Kidney (tissue), 13 donors: ENCODE measurements at regions not wholly inside any gene's neighbourhood (a gene's known extent, or its start where the extent isn't known, plus 50 kb on each side); places are given as distances from the start of the nearest gene placed in this dataset.

Experiments used
- DNase-seq, 5 donors: peaks; one replicate each; pipeline ENCODE4 v3.0.0-alpha.2; 2013 to 2020
- FAIRE-seq: peaks from 2 replicates; lab custom pipeline; 2012; peaks lifted over from hg19 to GRCh38; lab: Jason Lieb, UNC
- H3K27ac ChIP-seq, 2 donors: one replicate each; pipeline ENCODE4 v1.7.0; 2013; ENCODE audit warnings: low read depth in 2 of 2, low read length in 2 of 2, inconsistent platforms in 1 of 2
- H3K27me3 ChIP-seq: one replicate; pipeline ENCODE4 v1.7.1; 2013; ENCODE audit warnings: low read length, inconsistent platforms; ENCODE audit not compliant: control insufficient read depth, insufficient read depth
- H3K36me3 ChIP-seq, 3 donors: one replicate each; pipeline versions ENCODE4 v1.7.0 to v1.7.1; 2013; ENCODE audit warnings: low read length in 3 of 3, control low read depth in 1 of 3, inconsistent platforms in 1 of 3; ENCODE audit not compliant: insufficient read depth in 3 of 3, control insufficient read depth in 2 of 3
- H3K4me1 ChIP-seq, 3 donors: one replicate each; pipeline versions ENCODE4 v1.7.0 to v1.7.1; 2013; ENCODE audit warnings: low read length in 3 of 3, inconsistent platforms in 1 of 3, low read depth in 1 of 3; ENCODE audit not compliant: control insufficient read depth in 2 of 3, insufficient read depth in 2 of 3
- H3K4me3 ChIP-seq, 3 donors: one replicate each; pipeline versions ENCODE4 v1.7.0 to v1.8.1; 2013; ENCODE audit warnings: low read length in 3 of 3, control low read depth in 1 of 3, inconsistent platforms in 1 of 3
- H3K9ac ChIP-seq, 3 donors: one replicate each; pipeline versions ENCODE4 v1.7.0 to v1.7.1; 2013; ENCODE audit warnings: low read length in 3 of 3, control low read depth in 1 of 3, inconsistent platforms in 1 of 3
- H3K9me3 ChIP-seq, 3 donors: one replicate each; pipeline versions ENCODE4 v1.7.0 to v1.7.1; 2013; ENCODE audit warnings: low read length in 3 of 3, control low read depth in 1 of 3, inconsistent platforms in 1 of 3; ENCODE audit not compliant: control insufficient read depth in 2 of 3, insufficient read depth in 1 of 3
- intact Hi-C: fragments of 100-400 bp; cut with DNase I; formaldehyde crosslinking; loops from one replicate; pipeline ENCODE4 v1.11.1; 2022
- TF ChIP-seq, protein P1 (sequence below): IDR thresholded peaks from 3 replicates; pipeline ENCODE4 v1.5.1; 2012; ENCODE audit warnings: mild to moderate bottlenecking, moderate library complexity, borderline replicate concordance; ENCODE audit not compliant: insufficient read depth; ENCODE audit errors: extremely low read depth
- donor health status: control.
- donor health status: control.
- donor health status: control.
- donor health status: control.
- donor health status: control.
- donor health status: DM: yes; HTN: yes; CAD: no.
- donor health status: Normal renal cell carcinoma (clear cell type).

DNA sequence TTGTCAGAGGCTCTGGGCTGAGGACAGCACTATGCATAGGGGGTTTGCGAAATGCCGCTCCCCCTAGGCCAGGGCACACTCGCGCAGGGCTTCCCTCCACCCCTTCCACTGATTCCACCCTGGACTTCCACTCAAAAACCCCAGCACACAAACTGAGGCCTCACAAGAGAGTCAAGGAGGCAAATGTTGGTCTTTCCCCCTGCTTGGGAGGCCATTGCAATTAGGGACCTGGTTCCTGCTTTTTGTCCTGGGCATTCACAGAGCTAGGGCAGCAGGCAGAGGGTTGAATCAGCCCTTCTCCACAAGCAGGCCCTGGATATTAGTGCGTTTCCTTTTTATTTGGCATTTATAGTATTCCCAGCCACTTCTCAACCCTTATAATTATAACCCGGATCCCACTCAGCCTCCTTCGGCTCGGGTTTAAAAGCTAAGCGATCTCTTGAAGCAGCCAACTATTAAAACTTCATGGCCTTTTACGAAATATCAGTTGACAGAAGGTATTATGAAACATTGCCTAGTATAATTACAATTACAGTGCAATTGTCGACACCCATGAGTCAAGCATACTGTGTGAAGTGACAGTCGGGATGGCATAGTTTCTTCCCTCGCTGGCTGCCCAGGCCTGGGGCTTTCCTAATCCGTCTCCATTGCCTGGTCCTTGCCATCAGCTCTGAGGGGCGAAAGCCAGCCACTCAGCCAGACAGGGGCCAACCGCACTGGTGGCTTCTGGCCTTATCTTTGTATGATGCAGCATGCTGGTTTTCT, 285.5 kb upstream of the MAP3K1 start:
- peaks cover 0 to 8% (median 0%) of the 10 kb centered on the region in 3 donors for H3K4me1 ChIP-seq
- H3K4me3 ChIP-seq = no peak overlapping the region
- no peak overlapping the region for H3K27ac ChIP-seq
- no peaks in the 10 kb centered on the region for H3K27me3 ChIP-seq
- H3K9me3 ChIP-seq = no peaks in the 10 kb centered on the region
- H3K9ac ChIP-seq = no peak overlapping the region
- DNase-seq (no peak), FAIRE-seq (no peak)
- TF ChIP-seq, protein P1, sequence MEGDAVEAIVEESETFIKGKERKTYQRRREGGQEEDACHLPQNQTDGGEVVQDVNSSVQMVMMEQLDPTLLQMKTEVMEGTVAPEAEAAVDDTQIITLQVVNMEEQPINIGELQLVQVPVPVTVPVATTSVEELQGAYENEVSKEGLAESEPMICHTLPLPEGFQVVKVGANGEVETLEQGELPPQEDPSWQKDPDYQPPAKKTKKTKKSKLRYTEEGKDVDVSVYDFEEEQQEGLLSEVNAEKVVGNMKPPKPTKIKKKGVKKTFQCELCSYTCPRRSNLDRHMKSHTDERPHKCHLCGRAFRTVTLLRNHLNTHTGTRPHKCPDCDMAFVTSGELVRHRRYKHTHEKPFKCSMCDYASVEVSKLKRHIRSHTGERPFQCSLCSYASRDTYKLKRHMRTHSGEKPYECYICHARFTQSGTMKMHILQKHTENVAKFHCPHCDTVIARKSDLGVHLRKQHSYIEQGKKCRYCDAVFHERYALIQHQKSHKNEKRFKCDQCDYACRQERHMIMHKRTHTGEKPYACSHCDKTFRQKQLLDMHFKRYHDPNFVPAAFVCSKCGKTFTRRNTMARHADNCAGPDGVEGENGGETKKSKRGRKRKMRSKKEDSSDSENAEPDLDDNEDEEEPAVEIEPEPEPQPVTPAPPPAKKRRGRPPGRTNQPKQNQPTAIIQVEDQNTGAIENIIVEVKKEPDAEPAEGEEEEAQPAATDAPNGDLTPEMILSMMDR = no peak
- no peaks in the 10 kb centered on the region for H3K36me3 ChIP-seq
- intact Hi-C loops = no loop called here

DNA sequence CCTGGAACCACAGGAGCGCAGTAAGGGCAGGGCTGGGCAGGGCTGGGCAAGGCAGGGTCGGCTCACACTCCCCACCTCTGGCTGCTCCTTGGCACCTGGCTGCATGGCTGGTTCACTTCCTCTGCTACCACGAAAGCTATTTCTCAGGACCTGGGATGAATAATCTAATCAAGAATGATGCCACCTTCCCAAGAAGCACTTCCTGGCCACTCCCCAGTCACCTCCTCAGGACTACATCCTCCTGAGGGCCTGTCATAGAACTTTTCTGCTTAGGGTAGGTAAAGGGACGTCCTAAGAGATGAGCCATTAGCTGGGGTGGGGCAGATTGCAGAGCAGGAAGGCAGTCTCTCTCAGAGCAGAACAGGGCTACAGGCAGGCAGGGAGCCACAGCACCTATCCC, 288.2 kb upstream of the MAP3K1 start:
- Histone ChIP-seq H3K4me3 (no peak overlapping the region), H3K4me1 (peaks cover 4 to 11% (median 9%) of the 10 kb centered on the region in 3 donors), H3K9me3 (no peaks in the 10 kb centered on the region), H3K36me3 (no peaks in the 10 kb centered on the region), H3K27ac (no peak overlapping the region), H3K9ac (no peak overlapping the region), H3K27me3 (no peaks in the 10 kb centered on the region)
- TF ChIP-seq, protein P1 = no peak
- intact Hi-C loops = no loop called here
- FAIRE-seq = no peak
- peak in 1 of 5 donors; percentile 78 for DNase-seq

DNA sequence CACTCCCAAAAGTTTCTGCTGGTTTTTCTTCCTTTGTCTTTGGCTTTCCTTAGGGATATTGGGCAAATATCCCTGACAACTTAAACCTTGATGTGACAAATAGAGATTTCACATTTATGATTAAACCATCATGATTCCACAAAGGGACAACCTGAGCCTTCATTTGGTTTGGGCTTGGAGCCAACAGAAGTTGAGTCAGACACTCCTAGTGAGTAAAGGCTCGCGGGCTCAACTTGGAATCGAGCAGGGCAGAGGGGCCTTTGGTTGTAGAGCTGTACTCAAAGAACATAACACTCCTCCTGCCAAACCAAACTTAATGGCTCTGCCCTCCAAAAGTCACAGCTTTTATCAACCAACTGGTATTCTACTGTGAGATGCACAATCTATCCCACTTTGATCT, 290.2 kb upstream of the MAP3K1 start:
- Histone ChIP-seq H3K9me3 (no peaks in the 10 kb centered on the region), H3K4me3 (no peak overlapping the region), H3K27me3 (no peaks in the 10 kb centered on the region), H3K27ac (no peak overlapping the region), H3K4me1 (peaks cover 4 to 13% (median 10%) of the 10 kb centered on the region in 3 donors), H3K36me3 (no peaks in the 10 kb centered on the region), H3K9ac (no peak overlapping the region)
- intact Hi-C loops = no loop called here
- TF ChIP-seq, protein P1 = no peak
- FAIRE-seq (no peak), DNase-seq (no peak)
